GM12878 (cell line): ENCODE measurements at regions not wholly inside any gene's neighbourhood (a gene's known extent, or its start where the extent isn't known, plus 50 kb on each side); places are given as distances from the start of the nearest gene placed in this dataset.

ENCODE experiments used
- ATAC-seq: fragments of 200-7000 bp; cut with Tn5 transposase; 3 replicates; pipeline ENCODE4 v1.9.1; 2020; ENCODE audit warnings: mild to moderate bottlenecking, moderate library complexity
- BruUV-seq: library from RNA; stranded (reverse); fragments of 400-500 nt; replicated peaks from 2 replicates; lab custom pipeline; 2021; lab: Mats Ljungman, UMichigan
- CTCF ChIA-PET: fragments of 300-600 bp; sonication (Branson Sonifier 250); formaldehyde crosslinking; extraction: SDS; loops from one replicate; lab custom pipeline; 2021; ENCODE audit warnings: inconsistent platforms; lab: Yijun Ruan, JAX
- POLR2A ChIA-PET: fragments of 350-600 bp; formaldehyde crosslinking; extraction: SDS; loops from one replicate; lab custom pipeline; 2021; ENCODE audit warnings: inconsistent platforms; lab: Charles Lee
- RAD21 ChIA-PET: fragments of 300-600 bp; sonication (Branson Sonifier 250); formaldehyde crosslinking; loops from one replicate; lab custom pipeline; 2023; ENCODE audit warnings: antibody characterized with exemption; ENCODE audit not compliant: unreplicated experiment; lab: Charles Lee
- SMC1A ChIA-PET: fragments of 300-600 bp; sonication (Branson Sonifier 250); formaldehyde crosslinking; loops from one replicate; lab custom pipeline; 2023; ENCODE audit not compliant: unreplicated experiment, uncharacterized antibody; lab: Charles Lee
- DNase-seq: peaks from one replicate; pipeline ENCODE4 v3.0.0-alpha.2; 2011; ENCODE audit warnings: low read depth, low spot score
- FAIRE-seq: peaks from 3 replicates; lab custom pipeline; 2011; peaks lifted over from hg19 to GRCh38; lab: Jason Lieb, UNC
- H2AFZ ChIP-seq: 2 replicates; pipeline ENCODE4 v1.6.0; 2011; ENCODE audit warnings: low read depth, low read length, control low read depth; ENCODE audit not compliant: control insufficient read depth
- H3K27ac ChIP-seq: 2 replicates; pipeline ENCODE4 v1.5.1; 2011; ENCODE audit warnings: control low read depth; ENCODE audit not compliant: control insufficient read depth, insufficient read depth
- H3K27me3 ChIP-seq, 2 experiments: replicated peaks in 1 of 2; 2 replicates each; pipeline versions ENCODE4 v1.6.0 to v1.6.1; 2011; ENCODE audit warnings: low read length in 1 of 2; ENCODE audit not compliant: control insufficient read depth in 2 of 2, insufficient read depth in 2 of 2
- H3K36me3 ChIP-seq, 2 experiments: 2 replicates each; pipeline ENCODE4 v1.5.1; 2011; ENCODE audit warnings: low read length in 1 of 2; ENCODE audit not compliant: control insufficient read depth in 2 of 2, insufficient read depth in 2 of 2
- H3K4me1 ChIP-seq: 2 replicates; pipeline ENCODE4 v1.6.1; 2011; ENCODE audit warnings: mild to moderate bottlenecking, low read length, moderate library complexity, mixed read lengths; ENCODE audit not compliant: control insufficient read depth, insufficient read depth
- H3K4me2 ChIP-seq: 2 replicates; pipeline ENCODE4 v1.6.0; 2011; ENCODE audit warnings: control low read depth; ENCODE audit not compliant: control insufficient read depth, insufficient read depth
- H3K4me3 ChIP-seq: fragments of 200-600 bp; sonication (generic); 2 replicates; pipeline ENCODE4 v1.5.1; 2016
- H3K79me2 ChIP-seq: 2 replicates; pipeline ENCODE4 v1.6.0; 2011; ENCODE audit warnings: low read length; ENCODE audit not compliant: control insufficient read depth, insufficient read depth
- H3K9ac ChIP-seq: 2 replicates; pipeline ENCODE4 v1.8.0; 2011; ENCODE audit warnings: low read length, control low read depth, mixed read lengths; ENCODE audit not compliant: control insufficient read depth, insufficient read depth
- H3K9me3 ChIP-seq: replicated peaks from 3 replicates; pipeline ENCODE4 v1.5.1; 2011; ENCODE audit warnings: mild to moderate bottlenecking, low read length; ENCODE audit not compliant: control insufficient read depth, insufficient read depth
- H4K20me1 ChIP-seq: 2 replicates; pipeline ENCODE4 v1.6.0; 2011; ENCODE audit not compliant: control insufficient read depth, insufficient read depth
- CBFB ChIP-seq: IDR thresholded peaks from 2 replicates; pipeline ENCODE4 v1.6.1; 2016; ENCODE audit warnings: antibody characterized with exemption, low read depth
- CHD2 ChIP-seq: IDR thresholded peaks from 2 replicates; pipeline ENCODE4 v1.6.1; 2011; ENCODE audit warnings: low read depth, low read length, improper control_type of control experiment, borderline replicate concordance
- EZH2 ChIP-seq: IDR thresholded peaks from 2 replicates; pipeline ENCODE4 v1.6.1; 2012; ENCODE audit warnings: low read depth, mild to moderate bottlenecking, control low read depth, inconsistent platforms, low read length, borderline replicate concordance; ENCODE audit not compliant: control insufficient read depth
- NFXL1 ChIP-seq: fragments of 450-650 bp; IDR thresholded peaks from 2 replicates; pipeline ENCODE4 v1.6.1; 2017; ENCODE audit warnings: antibody characterized with exemption, mild to moderate bottlenecking, borderline replicate concordance
- POU2F2 ChIP-seq: IDR thresholded peaks from 3 replicates; pipeline ENCODE4 v1.6.1; 2011; ENCODE audit warnings: low read depth, mild to moderate bottlenecking, low read length, borderline replicate concordance
- RB1 ChIP-seq: fragments of 450-650 bp; formaldehyde crosslinking; IDR thresholded peaks from 2 replicates; pipeline ENCODE4 v1.6.1; 2017; ENCODE audit warnings: mild to moderate bottlenecking, borderline replicate concordance
- REST ChIP-seq: IDR thresholded peaks from 2 replicates; pipeline ENCODE4 v1.6.1; 2012; ENCODE audit warnings: mild to moderate bottlenecking, low read depth, low read length
- RUNX3 ChIP-seq: IDR thresholded peaks from 2 replicates; pipeline ENCODE4 v1.6.1; 2012; ENCODE audit warnings: low read length, inconsistent platforms
- SPI1 ChIP-seq: IDR thresholded peaks from 2 replicates; pipeline ENCODE4 v1.6.1; 2011; ENCODE audit warnings: low read depth, mild to moderate bottlenecking, low read length, moderate library complexity, borderline replicate concordance; ENCODE audit not compliant: insufficient read depth
- SREBF1 ChIP-seq: IDR thresholded peaks from 2 replicates; pipeline ENCODE4 v1.6.1; 2012; ENCODE audit warnings: mild to moderate bottlenecking, low read length
- STAT1 ChIP-seq: fragments of 450-650 bp; conservative IDR thresholded peaks from 2 replicates; pipeline ENCODE4 v1.6.1; 2014; ENCODE audit warnings: antibody characterized with exemption, mild to moderate bottlenecking
- ZNF217 ChIP-seq: fragments of 450-650 bp; IDR thresholded peaks from 2 replicates; pipeline ENCODE4 v1.6.1; 2017; ENCODE audit warnings: antibody characterized with exemption, mild to moderate bottlenecking
- WGBS: methylation state at CpG from one replicate; pipeline ENCODE4 v1.1.6; 2016; ENCODE audit warnings: low lambda C conversion rate; ENCODE audit not compliant: insufficient replicate concordance, insufficient coverage; ENCODE audit errors: missing lambda C conversion rate; 5-methylcytosine and 5-hydroxymethylcytosine counted together
- in situ Hi-C: fragments of 300-500 bp; cut with MboI; formaldehyde crosslinking; loops from 9 replicates; pipeline ENCODE4 v1.14.3; 2018; ENCODE audit warnings: mixed read lengths
- intact Hi-C: fragments of 100-400 bp; cut with micrococcal nuclease; formaldehyde crosslinking; loops from one replicate; pipeline ENCODE4 v1.14.2; 2022; ENCODE audit not compliant: unreplicated experiment

DNA sequence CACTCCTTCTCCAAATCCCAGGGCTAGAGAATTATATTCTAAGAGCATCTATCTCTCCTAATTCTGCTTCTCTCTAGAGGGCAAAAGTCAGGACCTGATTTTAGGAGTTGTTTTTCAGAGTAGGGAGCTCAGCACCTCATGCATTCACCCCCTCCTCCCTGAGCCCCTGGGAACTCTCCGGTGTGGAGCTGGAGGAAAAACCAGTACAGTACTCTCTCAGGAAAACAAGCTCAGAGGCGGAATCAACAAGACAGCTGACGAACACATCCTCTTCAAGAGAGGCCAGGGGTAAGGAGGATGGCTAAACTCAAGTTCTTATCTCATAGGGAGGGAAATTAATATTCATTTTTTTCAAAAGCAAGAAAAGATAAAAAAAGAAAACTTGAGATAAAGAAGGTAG lies 120.1 kb upstream of the CDYL start (continued):
- no peak for TF ChIP-seq REST
- no peak for TF ChIP-seq CHD2
- TF ChIP-seq CBFB = no peak
- no peak for TF ChIP-seq SREBF1
- TF ChIP-seq RUNX3 = no peak
- no peak for TF ChIP-seq STAT1
- no peak for TF ChIP-seq POU2F2
- TF ChIP-seq NFXL1 = no peak

DNA sequence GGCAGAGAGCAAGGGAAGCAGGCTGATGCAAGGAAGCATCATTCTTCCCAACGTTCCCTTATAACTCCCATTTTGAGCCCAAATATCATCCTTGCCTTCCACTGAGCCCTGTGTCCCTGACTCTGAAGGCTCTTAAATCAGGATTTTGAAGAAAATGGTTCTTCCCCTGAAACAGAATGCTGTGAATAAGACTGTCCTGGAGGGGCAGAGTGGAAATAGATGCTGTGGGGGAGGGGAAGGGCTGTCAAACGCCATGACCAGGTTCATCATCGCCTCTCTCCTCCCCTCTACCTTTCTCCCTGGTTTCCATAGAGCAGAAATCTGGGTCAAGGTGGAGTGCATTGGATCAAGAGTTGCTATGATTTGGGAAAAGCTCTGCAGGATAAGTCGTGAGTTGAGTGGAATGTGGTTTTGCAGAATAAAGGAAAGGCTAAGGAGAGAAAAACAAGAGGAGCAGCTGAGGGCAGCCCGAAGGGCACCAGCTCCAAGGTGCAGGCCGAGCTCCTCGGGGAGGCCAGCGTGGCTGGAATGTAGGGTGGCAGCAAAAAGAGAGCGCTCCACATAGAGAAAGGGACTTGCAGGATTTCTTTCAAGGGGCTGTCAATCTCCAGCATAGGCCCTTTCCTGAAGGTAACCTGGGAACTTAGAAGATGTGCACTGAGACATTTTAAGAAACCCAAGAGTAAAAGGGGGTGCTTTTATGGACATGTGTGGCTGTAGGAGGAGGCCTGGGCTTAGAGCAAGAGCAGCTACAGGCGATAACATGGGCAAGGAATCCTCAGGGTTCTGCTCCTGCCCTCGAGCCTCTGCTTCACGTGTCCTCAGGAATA lies 120.8 kb upstream of the CDYL start:
- H4K20me1 ChIP-seq = no peaks in the 10 kb centered on the region
- CTCF ChIA-PET = no interaction called here
- no peak for FAIRE-seq
- H3K79me2 ChIP-seq = no peaks in the 10 kb centered on the region
- no peak for DNase-seq
- no peaks in the 10 kb centered on the region for H3K9me3 ChIP-seq
- H3K36me3 ChIP-seq = no peaks in the 10 kb centered on the region
- in situ Hi-C loops = no loop called here
- no TSS peak for BruUV-seq
- H3K4me1 ChIP-seq = no peaks in the 10 kb centered on the region
- no peaks in the 10 kb centered on the region for H3K27me3 ChIP-seq
- H3K9ac ChIP-seq = no peak overlapping the region
- H2AFZ ChIP-seq = no peak overlapping the region
- SMC1A ChIA-PET = no interaction called here
- H3K4me3 ChIP-seq = no peak overlapping the region
- no peak overlapping the region for H3K27ac ChIP-seq
- no peak for ATAC-seq
- WGBS = 15% methylated on average over 12 of the region's 12 CpGs
- intact Hi-C loops = no loop called here
- POLR2A ChIA-PET = no interaction called here
- no peak overlapping the region for H3K4me2 ChIP-seq
- RAD21 ChIA-PET = no interaction called here
- no peak for TF ChIP-seq ZNF217
- no peak for TF ChIP-seq EZH2
- TF ChIP-seq SPI1 = no peak
- no peak for TF ChIP-seq RB1
